Islet of Langerhans (tissue), 1 donor: ENCODE measurements at regions not wholly inside any gene's neighbourhood (a gene's known extent, or its start where the extent isn't known, plus 50 kb on each side); places are given as distances from the start of the nearest gene placed in this dataset.

Experiments
- FAIRE-seq: peaks from one replicate; lab custom pipeline; 2011; peaks lifted over from hg19 to GRCh38; lab: Jason Lieb, UNC

DNA sequence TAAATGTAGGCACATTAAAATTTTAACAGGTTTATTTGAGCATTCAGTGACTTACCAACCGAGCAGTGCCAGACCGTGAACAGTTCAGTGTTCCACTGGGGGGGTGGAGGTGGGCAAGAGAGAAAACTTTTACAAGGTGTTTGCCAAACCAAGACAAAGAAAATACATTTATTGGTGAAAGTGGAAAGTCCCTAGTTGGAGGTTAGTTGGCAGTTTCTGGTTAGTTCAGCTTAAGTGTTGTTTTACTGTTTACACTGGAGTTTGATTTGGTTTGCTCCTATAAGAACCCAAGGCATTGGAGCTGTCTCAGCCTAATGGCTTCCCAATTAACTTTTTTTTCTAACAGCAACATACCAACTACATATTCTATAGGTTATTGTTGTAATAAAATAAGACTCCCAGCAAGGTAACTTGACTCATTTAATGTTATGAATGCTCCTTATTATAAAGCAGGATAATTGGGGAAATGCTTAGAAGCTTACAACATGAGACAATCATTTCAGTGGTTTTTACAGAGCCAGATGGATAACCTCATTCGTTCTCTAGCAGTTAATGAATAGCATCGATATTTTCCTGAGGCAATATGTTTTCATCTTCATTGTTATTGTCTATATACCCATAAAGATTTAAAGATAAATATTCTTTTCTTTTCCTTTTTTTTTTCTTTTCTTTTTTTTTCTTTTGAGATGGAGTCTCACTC lies 115.8 kb downstream of the ETNK1 start:
- no peak for FAIRE-seq

DNA sequence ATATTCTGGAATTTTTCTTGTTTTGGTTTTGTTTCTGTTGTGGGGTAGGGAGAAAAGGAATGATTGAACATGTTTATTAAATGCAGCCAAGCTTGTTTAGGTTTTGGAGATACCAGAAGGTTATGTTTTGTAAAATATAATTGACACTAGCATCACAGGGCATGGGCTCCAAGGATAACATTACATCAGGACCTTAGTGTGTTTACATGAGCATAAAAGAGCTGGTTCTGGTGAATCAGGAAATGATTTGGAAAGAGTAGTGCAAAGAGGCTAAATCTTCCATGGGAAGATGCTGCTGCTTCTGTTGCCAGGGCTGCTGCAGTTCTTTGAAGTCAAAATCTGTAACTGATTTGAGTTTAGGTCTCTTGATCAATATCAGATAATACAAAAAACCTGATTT lies 118.7 kb downstream of the ETNK1 start:
- no peak for FAIRE-seq

DNA sequence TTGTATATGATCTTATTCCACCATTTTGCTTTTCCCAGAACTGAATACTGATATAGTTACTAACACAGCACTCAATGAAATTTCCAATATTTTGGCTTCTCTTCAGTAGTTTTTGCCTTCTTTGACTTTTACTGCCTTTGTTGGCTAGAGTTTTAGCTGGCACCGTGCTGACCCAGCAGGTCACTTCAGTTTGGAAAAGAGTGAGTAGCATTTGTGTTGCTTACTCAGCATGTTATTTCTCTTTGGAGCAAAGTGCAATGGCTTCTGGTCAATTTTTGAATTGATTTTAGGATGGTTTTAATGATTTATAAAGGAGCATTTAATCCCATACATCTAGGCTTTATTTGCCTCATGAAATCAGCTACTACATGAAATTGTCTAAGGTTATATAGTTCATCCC lies 119.2 kb downstream of the ETNK1 start:
- no peak for FAIRE-seq

DNA sequence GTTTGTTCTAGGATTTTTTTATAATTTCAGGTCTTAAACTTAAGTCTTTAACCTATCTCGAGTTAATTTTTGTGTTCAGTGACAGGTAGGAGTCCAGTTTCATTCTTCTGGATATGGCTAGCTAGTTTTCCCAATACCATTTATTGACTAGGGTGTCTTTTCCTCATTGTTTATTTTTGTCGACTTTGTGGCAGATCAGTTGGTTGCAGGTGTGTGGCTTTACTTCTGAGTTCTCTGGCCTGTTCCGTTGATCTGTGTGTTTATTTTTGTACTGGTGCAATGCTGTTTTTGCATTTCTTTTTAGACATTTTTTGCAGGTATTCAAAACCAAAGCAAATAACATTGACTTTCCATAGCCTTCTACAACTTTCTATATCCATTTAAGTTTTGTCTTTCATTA lies 121.7 kb downstream of the ETNK1 start:
- FAIRE-seq: no peak

DNA sequence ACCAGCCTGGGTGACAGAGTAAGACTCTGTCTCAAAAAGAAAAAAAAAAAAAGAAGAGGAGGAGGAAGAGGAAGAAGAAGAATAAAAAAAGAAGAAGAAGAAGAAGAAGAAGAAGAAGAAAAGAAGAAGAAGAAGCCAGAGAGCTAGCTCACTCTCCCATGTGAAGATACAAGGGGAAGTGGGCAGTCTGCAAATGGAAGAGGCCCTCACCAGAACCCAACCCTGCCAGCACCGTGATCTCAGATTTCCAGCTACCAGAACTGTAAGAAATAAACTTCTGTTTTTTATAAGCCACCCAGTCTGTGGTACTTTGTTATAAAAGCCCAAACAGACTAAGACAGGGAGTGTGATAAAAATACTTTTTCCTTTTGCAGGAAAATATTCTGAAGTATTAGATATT lies 130.7 kb downstream of the ETNK1 start:
- FAIRE-seq: no peak

DNA sequence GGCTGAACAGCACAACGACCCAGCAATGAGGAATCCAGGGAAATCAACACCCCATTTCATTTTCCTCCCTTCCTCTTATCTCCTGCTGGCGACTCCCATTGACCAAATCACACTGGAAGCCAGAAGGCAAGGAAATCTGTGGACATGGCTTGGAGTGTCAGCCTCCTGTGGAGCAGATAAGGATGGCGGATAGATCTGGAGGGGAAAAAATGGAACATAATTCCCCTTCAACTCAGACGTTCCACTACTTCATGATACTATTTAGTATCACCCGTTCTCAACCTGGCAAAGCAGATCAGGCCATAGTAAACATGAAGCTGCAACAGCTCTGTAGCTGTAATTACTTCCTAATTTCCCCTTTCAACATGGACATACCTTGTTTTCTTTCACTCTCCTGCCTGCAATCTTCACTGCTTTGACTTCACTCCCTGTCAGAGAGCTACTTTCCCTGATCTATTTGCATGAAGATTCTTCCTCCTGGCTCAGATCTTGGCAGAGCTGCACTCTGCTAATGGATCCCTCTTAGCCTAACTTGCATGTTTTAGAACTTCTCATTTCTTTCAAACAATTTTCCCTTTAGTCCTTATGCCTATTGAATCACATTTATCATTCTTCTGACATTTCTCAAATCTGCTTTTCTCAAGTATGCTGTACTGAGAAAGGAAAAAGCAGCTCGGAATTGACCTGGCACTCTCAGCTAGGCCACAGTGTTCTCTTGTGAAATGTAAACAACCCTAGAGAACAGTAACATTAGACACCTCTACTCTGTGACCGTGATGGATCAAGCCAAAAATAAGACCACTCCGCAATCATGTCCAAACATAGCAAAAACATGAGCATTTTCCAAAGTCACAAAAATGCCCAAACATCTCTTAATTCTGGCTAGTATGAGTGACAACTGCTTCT lies 135.1 kb downstream of the ETNK1 start:
- no peak for FAIRE-seq

DNA sequence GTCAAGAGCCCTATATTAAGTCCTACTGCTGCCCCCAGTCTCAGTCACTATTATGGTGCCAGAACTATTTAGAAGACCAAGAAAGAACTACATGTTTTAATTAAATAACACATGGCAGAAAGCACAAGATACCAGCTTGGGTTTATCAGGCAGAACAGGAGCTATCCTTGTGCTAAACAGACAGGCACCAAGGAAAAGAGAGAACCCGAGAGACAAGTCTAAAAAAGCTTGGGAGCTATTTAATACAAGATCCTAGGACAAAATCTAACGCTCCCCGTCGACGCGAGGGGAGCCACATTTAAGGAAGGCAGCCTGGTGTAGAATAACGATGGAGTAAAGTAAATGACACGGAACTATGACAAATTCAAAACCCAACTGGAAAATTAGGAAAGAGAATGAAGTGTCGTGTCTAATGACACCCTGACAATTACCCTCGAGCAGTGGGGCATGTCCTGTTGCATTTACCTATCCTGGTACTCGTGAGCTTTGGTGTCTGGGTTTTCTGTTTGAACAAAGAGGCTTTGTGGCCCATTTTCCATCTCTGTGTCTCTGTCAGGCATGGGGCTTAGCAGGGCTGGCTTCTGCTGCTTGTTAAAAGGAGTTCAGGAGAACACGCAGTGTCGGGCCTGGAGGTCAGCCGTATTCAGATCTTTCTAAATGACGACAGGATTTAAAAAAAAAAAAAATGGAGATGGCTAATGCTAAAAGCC lies 140.6 kb downstream of the ETNK1 start:
- no peak for FAIRE-seq

DNA sequence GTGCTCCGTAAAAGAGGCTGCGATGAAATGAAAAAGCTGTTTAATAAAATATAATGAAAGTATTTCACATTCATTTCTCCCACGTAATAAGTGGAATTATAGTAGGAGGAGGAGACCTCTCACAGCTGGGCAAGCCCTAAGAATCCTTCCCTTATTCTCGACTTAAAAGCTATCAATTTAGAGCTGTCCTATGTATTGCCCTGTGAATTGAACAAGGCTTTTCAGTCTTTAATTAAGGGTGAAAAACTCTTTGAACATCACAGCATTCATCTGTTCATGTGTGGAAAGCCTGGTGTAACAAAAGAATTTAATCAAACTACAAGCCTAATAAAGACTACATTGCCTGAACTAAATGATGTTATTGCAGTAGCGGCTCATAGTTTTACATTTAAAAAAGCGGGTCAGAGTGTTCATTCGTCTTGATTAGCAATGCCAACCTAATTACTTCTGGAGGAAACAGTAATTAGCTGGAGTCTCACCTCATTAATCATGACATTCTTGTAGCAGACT lies 142.0 kb downstream of the ETNK1 start:
- no peak for FAIRE-seq

DNA sequence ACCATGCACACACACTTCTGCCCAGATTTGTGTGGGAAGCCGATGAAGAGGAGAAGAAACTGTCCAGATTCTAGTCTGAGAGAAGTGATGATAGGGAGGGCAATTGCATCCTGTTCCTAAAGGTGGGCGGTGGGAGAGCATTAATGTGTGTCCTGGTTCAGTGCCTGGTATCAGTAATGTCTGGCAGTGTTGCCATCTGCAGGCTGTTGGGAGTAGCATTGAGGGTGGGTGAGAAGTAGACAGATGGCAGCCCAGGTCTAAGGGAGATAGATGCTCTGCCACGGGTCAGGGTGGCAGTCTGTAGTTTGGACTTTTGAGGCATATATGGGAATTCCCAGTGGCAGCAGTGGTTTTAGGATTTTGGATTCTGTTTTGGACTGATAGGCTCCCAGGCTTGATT lies 156.4 kb downstream of the ETNK1 start:
- no peak for FAIRE-seq

DNA sequence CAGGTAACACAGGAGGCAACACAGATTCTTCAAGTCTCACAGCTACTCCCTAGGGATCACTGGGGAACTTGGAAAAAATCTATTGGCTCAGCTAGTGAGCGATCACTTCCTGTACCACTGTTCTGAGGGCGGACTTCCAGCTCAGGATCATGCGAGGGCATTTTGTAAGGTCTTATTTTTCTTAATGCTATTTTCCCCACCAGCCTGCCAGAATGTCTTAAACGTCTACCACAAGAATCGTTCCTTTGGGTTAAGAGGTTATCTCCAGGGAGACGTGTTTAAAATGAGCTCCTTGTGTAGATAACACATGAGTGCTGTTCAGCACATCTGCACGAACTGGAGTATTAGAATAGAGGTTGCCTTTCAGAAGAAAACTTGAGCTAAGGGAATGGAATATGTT lies 162.6 kb downstream of the ETNK1 start:
- FAIRE-seq: no peak

DNA sequence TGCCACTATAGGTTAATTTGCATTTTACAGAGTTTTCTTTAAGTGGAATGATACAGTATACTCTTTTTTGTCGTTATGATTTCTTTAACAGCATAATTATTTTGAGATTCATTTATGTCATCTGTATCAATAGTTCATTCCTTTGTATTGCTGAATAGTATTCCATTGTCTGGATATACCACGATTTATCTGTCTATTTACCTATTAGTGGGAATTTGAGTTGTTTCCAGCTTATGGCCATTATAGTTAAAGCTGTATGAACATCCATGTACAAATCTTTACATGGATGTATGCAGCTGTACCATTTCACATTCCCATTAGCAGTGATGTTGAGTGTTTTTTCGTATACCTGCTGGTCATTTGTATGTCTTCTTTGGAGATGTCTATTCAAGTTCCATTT lies 163.9 kb downstream of the ETNK1 start:
- FAIRE-seq: no peak

DNA sequence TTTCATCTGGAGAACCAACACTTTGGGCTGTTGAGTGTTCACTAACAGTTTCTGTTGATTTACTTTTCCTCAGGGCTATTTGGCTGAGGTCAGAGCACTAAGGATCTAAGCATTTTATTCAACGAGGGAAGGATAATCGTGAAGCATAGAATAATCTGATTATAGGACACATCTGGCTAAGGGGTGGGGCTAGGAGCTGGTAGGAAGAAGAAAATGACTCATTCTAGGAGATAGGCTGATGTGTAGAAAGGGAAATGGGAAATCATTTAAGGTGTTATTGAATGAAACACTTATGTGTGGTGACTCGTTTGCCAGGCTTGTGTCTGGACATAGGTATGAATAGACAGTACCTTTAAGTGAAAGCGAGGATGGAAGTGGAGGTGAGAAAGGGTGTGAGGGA lies 167.2 kb downstream of the ETNK1 start:
- FAIRE-seq: no peak

DNA sequence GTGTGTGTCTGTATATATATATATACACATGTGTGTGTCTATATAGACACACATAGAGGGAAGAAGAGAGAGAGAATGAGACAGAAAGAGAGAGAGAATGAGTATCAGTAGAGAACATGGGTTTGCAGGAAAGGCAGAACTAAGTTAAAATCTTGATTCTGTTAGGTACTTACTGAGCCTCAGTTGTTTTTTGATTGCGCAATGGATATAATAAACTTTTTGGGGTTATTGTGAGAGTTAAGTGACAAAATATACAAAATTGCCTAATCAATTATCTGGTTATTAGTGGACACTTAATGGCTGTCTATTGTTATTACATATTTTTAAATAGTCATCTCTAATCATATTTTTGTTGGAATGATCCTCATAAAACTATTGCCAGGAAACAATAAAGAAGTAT lies 169.0 kb downstream of the ETNK1 start:
- FAIRE-seq: no peak

DNA sequence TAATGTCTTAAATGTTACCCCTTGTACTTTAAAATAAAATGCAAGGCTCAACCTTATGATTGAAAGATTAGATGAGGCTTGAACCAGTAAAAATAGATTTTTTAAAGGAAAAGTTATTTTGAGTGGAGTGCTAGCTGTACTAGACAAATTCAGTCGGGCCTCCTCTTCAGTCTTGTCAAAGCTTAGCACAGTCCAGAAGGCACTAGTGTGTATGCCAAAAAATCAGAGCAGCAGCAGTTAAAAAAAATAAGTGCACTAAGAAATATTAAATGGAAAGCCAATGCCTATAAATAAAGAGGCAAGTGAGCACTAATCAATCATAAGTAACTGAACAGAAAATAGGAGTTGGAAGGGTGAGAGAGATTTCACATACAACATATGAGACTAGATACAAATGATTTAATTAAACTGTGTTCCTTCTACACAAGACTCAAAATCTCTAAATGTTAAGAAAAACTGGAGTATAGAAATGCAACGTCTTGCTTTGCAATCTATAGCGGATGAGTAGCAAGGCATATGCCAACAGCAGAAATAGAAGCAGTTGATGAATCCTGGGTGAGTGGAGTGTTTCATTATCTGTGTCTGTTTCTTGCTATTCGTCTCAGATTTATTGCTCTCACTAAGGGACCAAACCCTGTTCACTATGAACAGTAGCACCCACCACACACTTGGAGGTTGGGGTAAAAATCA lies 172.1 kb downstream of the ETNK1 start:
- no peak for FAIRE-seq

DNA sequence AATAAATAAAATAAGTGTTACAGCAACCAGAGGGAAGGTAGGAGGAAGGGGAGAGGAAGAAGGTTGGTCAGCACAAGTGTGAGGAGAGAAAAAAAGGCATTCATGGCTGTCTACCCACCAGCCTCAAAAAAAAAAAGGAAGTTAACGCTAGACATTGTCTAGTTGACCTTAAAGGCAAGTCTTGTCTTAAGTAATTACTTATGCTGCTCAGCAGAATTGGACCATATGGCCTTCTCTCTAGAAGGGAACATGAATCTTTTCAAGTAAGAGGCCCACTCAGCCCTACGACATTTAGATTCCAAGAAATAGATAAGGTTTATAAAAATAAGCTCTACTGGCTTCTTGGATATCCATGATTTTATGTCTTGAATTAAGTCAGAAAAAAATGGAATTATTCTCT lies 172.7 kb downstream of the ETNK1 start:
- FAIRE-seq: no peak

DNA sequence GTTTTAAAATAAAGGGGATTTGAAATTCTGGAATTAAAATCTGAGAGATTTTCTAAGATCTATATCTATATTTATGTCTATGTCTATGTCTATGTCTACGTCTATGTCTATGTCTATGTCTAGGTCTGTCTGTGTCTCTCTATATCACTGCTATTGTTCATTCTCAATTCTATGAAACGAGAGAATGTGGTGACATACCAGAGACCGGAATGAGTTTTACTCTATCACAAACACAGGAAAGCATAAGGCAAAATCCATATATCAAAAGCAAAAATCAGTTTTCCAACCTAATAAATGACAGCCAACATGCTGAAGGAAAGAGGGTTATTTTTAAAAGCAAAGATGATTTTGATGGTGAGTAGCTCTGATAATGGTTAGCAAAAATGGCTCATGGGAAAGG lies 173.1 kb downstream of the ETNK1 start:
- FAIRE-seq: no peak

DNA sequence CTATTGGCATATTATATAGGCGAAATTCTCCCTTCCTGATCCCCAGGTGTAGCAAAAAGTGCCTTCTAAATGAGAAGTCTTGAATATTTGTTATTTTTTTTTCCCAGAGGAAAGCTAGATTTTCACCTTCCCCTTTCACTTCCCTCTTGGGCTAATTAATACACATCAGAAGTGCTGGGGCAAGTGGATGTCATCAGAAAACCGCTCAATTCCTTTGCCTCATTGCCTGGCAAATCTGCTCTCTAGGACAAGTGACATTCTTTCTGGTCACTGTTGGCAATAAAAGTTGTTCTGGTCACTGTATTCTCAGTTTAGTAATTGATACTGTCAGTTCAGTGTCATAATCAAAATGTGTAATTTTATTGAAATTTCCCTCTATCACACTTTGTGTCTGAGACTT lies 174.5 kb downstream of the ETNK1 start:
- no peak for FAIRE-seq

DNA sequence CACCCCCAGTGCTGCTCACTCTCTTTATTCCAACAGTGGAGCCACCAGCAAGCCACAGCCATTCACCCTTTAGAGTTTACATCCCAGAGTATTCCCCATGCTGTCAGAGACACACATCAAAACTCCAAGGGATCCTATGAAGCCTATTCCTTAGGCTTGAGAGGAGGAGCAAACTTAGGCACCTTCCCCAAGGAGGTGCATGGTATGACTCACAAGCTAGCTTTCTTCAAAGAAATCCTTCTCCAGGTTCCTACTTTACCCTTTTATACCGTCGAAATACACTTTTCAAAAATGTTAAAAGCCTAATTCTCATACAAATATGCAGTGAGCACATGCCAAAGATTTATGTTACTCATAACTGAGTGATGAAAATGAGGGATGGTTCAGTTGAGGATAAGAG lies 175.4 kb downstream of the ETNK1 start:
- no peak for FAIRE-seq

DNA sequence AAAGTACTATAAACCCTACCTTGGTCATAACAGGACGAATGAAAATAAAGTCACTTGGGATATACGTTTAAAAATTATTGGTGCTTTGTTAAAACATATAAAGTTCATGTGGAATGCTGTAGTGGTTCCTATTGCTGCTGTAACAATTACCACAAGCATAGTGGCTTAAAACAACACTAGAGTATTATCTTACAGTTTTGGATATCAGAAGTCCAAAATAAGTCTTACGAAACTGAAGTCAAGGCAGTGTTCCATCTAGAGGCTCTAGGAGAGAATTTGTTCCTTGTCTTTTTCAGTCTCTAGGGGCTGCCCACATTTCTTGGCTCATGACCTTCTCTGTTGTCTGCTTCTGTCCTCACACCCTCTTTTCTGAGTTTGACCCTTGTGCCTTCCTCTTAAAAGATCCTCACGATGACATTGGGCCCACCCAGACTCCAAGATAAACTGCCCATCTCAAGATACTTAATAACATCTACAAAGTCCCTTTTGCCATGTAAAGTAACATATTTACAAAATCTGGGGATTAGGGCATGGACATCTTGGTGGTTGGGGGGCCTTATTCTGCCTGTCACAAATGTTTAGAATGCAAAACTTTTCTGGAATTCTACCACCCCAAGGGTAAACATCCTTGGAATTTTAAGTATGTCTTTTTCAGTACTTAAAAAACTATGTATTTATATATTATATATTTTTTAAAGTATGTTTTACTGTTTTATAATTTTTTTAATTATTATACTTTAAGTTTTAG lies 178.1 kb downstream of the ETNK1 start:
- no peak for FAIRE-seq

DNA sequence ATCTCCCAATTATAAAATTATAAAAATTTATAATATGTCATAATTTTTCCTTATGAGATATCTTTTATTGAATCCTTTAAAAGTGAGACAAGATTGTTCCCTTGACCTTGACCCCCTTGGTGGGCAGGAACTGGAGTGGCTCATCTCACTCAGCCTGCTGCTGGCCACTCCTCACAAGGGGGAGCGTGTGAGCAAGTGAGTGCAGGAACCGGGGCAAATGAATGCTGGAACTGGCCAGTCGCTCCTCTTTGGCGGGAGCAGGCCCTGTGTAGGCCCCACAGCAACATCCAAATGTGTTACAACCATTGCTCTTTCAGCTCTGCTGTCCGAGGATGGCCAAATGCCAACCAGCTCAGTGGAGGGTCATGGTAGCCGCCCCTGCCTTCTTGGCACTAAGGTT lies 178.8 kb downstream of the ETNK1 start:
- FAIRE-seq: no peak

DNA sequence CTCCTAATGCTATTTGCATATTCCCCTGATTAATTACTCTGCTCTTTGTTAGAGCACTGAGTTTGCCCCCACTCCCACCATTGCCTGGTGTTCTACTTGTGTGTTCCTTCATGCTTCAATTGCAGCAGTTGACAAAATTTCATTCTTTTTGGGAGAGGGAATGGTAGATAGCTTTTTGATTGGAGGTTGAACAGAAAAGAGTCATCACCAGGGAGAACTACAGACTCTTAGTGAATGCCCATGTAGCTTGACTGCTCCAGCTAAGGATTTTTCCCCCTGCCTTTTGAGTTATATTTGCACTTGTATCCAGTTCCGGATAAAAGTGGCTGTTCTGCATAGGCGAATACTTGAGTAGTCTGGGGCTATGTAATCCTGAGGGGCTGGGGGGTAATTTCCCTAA lies 183.9 kb downstream of the ETNK1 start:
- FAIRE-seq: no peak

DNA sequence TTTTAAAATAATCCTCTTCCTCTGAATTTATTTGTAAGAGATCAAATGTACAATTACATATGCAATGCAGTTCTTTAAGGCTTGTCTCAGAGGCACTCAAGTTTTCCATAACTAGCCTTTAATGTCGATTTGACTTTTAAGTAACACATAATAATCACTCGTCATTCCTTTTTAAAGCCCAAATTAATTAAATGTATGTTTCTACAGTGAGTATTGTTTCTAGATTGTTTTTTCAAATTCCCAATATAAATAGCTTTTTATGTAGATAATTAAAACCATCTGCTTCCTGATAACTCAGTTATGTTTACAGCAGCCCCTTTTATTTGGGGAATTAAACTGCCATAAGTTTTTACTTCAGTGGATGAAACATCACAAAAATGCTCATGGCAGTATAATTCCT lies 185.1 kb downstream of the ETNK1 start:
- no peak for FAIRE-seq
